ENCODE measurements at regions not wholly inside any gene's neighbourhood (a gene's known extent, or its start where the extent isn't known, plus 50 kb on each side); places are given as distances from the start of the nearest gene placed in this dataset.

- TF ChIP-seq POLR2A (IDR thresholded peaks at IDR 0.05) (no peak), POLR2AphosphoS5 (IDR thresholded peaks at IDR 0.05) (no peak), CTCF (IDR thresholded peaks at IDR 0.05) (no peak)
- DNase-seq (ENCODE audit: low spot score), result no peak
- Histone ChIP-seq H3K36me3 (no peaks in the 10 kb centered on the region), H3K9me3 (no peaks in the 10 kb centered on the region), H3K27me3 (replicated peaks; ENCODE audit: insufficient read depth) (no peaks in the 10 kb centered on the region), H3K27ac (no peak overlapping the region), H3K4me3 (no peak overlapping the region), H3K4me1 (replicated peaks) (no peaks in the 10 kb centered on the region)
- 81% methylated on average over 2 of the region's 2 CpGs for WGBS
- intact Hi-C loops (cut with DNase I), result no loop called here
Measured at GRCh38 chr4:121534187-121534586, 153.4 kb upstream of the QRFPR start.

GRCh38 chr4:121526509-121526908 is 145.7 kb upstream of the QRFPR start:
- Histone ChIP-seq H3K4me1 (replicated peaks) (no peaks in the 10 kb centered on the region), H3K9me3 (no peaks in the 10 kb centered on the region), H3K27me3 (replicated peaks; ENCODE audit: insufficient read depth) (no peaks in the 10 kb centered on the region), H3K27ac (no peak overlapping the region), H3K36me3 (no peaks in the 10 kb centered on the region), H3K4me3 (no peak overlapping the region)
- WGBS, result 85% methylated on average over 3 of the region's 3 CpGs
- intact Hi-C loops (cut with DNase I), result no loop called here
- DNase-seq (ENCODE audit: low spot score), result no peak
- TF ChIP-seq POLR2A (IDR thresholded peaks at IDR 0.05), result no peak
- TF ChIP-seq CTCF (IDR thresholded peaks at IDR 0.05), result no peak
- no peak for TF ChIP-seq POLR2AphosphoS5 (IDR thresholded peaks at IDR 0.05)

GRCh38 chr4:121519236-121519838 is 138.5 kb upstream of the QRFPR start:
- Histone ChIP-seq H3K27me3 (replicated peaks; ENCODE audit: insufficient read depth) (no peaks in the 10 kb centered on the region), H3K36me3 (no peaks in the 10 kb centered on the region), H3K4me3 (no peak overlapping the region), H3K4me1 (replicated peaks) (no peaks in the 10 kb centered on the region), H3K9me3 (no peaks in the 10 kb centered on the region), H3K27ac (no peak overlapping the region)
- WGBS, result 81% methylated on average over 6 of the region's 6 CpGs
- TF ChIP-seq POLR2AphosphoS5 (IDR thresholded peaks at IDR 0.05) (no peak), CTCF (IDR thresholded peaks at IDR 0.05) (no peak), POLR2A (IDR thresholded peaks at IDR 0.05) (no peak)
- no peak for DNase-seq (ENCODE audit: low spot score)
- intact Hi-C loops (cut with DNase I), result no loop called here

GRCh38 chr4:121517241-121517640 is 136.4 kb upstream of the QRFPR start:
- no peak overlapping the region for H3K27ac ChIP-seq
- TF ChIP-seq CTCF (IDR thresholded peaks at IDR 0.05) (no peak), POLR2A (IDR thresholded peaks at IDR 0.05) (no peak), POLR2AphosphoS5 (IDR thresholded peaks at IDR 0.05) (no peak)
- no peaks in the 10 kb centered on the region for H3K4me1 ChIP-seq (replicated peaks)
- 92% methylated on average over 2 of the region's 2 CpGs for WGBS
- no peaks in the 10 kb centered on the region for H3K27me3 ChIP-seq (replicated peaks; ENCODE audit: insufficient read depth)
- H3K36me3 ChIP-seq, result no peaks in the 10 kb centered on the region
- H3K9me3 ChIP-seq, result no peaks in the 10 kb centered on the region
- no peak overlapping the region for H3K4me3 ChIP-seq
- no peak for DNase-seq (ENCODE audit: low spot score)
- intact Hi-C loops (cut with DNase I), result no loop called here

GRCh38 chr4:121514443-121514842 is 133.6 kb upstream of the QRFPR start:
- Histone ChIP-seq H3K9me3 (no peaks in the 10 kb centered on the region), H3K27ac (no peak overlapping the region), H3K4me3 (no peak overlapping the region), H3K27me3 (replicated peaks; ENCODE audit: insufficient read depth) (no peaks in the 10 kb centered on the region), H3K4me1 (replicated peaks) (no peaks in the 10 kb centered on the region), H3K36me3 (no peaks in the 10 kb centered on the region)
- WGBS, result 65% methylated on average over 10 of the region's 10 CpGs
- intact Hi-C loops (cut with DNase I), result no loop called here
- TF ChIP-seq CTCF (IDR thresholded peaks at IDR 0.05) (no peak), POLR2AphosphoS5 (IDR thresholded peaks at IDR 0.05) (no peak), POLR2A (IDR thresholded peaks at IDR 0.05) (no peak)
- DNase-seq (ENCODE audit: low spot score), result no peak

Measured in prostate gland (tissue), 2 donors.